CD14-positive monocyte (primary cell): ENCODE measurements at regions not wholly inside any gene's neighbourhood (a gene's known extent, or its start where the extent isn't known, plus 50 kb on each side); places are given as distances from the start of the nearest gene placed in this dataset.

Experiments used
- DNase-seq, 3 donors: peaks; one replicate each; pipeline ENCODE4 v3.0.0-alpha.2; 2011 to 2022
- H2AFZ ChIP-seq: 2 replicates; pipeline ENCODE4 v1.6.0; 2012; ENCODE audit warnings: mild to moderate bottlenecking, low read depth, low read length, inconsistent platforms; ENCODE audit not compliant: insufficient read depth, poor library complexity, severe bottlenecking
- H3K27ac ChIP-seq, 2 donors: 1 replicate in 1 of 2; 2 replicates in 1 of 2; pipeline ENCODE4 v1.5.1; 2012 to 2013; ENCODE audit warnings: low read length in 2 of 2, control low read depth in 1 of 2, inconsistent platforms in 1 of 2, low read depth in 1 of 2, mild to moderate bottlenecking in 1 of 2
- H3K27me3 ChIP-seq, 2 donors: one replicate each; pipeline versions ENCODE4 v1.6.0 to v1.6.1; 2011 to 2013; ENCODE audit warnings: low read length in 2 of 2; ENCODE audit not compliant: control insufficient read depth in 2 of 2, insufficient read depth in 2 of 2
- H3K36me3 ChIP-seq, 2 donors: replicated peaks in 1 of 2; 1 replicate in 1 of 2; 2 replicates in 1 of 2; pipeline versions ENCODE4 v1.5.1 to v1.6.1; 2012 to 2013; ENCODE audit warnings: low read length in 2 of 2, control low read depth in 1 of 2, inconsistent platforms in 1 of 2, mild to moderate bottlenecking in 1 of 2; ENCODE audit not compliant: insufficient read depth in 2 of 2, control insufficient read depth in 1 of 2
- H3K4me1 ChIP-seq, 2 donors: 1 replicate in 1 of 2; 2 replicates in 1 of 2; pipeline versions ENCODE4 v1.5.1 to v1.6.1; 2012 to 2013; ENCODE audit warnings: low read length in 2 of 2, control low read depth in 1 of 2, inconsistent platforms in 1 of 2, mild to moderate bottlenecking in 1 of 2, moderate library complexity in 1 of 2; ENCODE audit not compliant: insufficient read depth in 2 of 2, control insufficient read depth in 1 of 2
- H3K4me2 ChIP-seq: replicated peaks from 2 replicates; pipeline ENCODE3; 2012; ENCODE audit warnings: low read length, moderate library complexity, mild to moderate bottlenecking; ENCODE audit not compliant: poor library complexity, severe bottlenecking; ENCODE audit errors: extremely low read depth
- H3K4me3 ChIP-seq, 3 experiments: fragments of 200-600 bp in 1 of 3; sonication (generic) in 1 of 3; replicated peaks in 1 of 3; 1 replicate in 2 of 3; 2 replicates in 1 of 3; pipeline ENCODE4 v1.5.1; 2011 to 2013; ENCODE audit warnings: low read length in 3 of 3, mild to moderate bottlenecking in 3 of 3, control low read depth in 2 of 3, low read depth in 2 of 3, inconsistent platforms in 1 of 3, moderate library complexity in 1 of 3
- H3K79me2 ChIP-seq: 2 replicates; pipeline ENCODE4 v1.6.0; 2012; ENCODE audit warnings: mild to moderate bottlenecking, control low read depth, inconsistent platforms, low read length, moderate library complexity; ENCODE audit not compliant: insufficient read depth
- H3K9ac ChIP-seq: 2 replicates; pipeline ENCODE4 v1.6.0; 2017; ENCODE audit warnings: low read length, mild to moderate bottlenecking; ENCODE audit not compliant: insufficient read depth, poor library complexity, severe bottlenecking
- H3K9me3 ChIP-seq, 2 donors: replicated peaks in 1 of 2; 1 replicate in 1 of 2; 2 replicates in 1 of 2; pipeline versions ENCODE4 v1.5.1 to v1.6.1; 2012 to 2013; ENCODE audit warnings: low read length in 2 of 2, control low read depth in 1 of 2; ENCODE audit not compliant: control insufficient read depth in 1 of 2, insufficient read depth in 1 of 2
- H4K20me1 ChIP-seq: 2 replicates; pipeline ENCODE4 v1.6.0; 2012; ENCODE audit warnings: mild to moderate bottlenecking, low read length, control low read depth, moderate library complexity; ENCODE audit not compliant: insufficient read depth
- H3K27ac Mint-ChIP-seq, 7 donors: one replicate each; pipeline ENCODE4 v1.8.0; 2020; ENCODE audit warnings: mild to moderate bottlenecking in 7 of 7, mixed read lengths in 7 of 7, moderate library complexity in 6 of 7, inconsistent platforms in 2 of 7
- H3K27me3 Mint-ChIP-seq, 3 donors: one replicate each; pipeline ENCODE4 v1.8.0; 2021 to 2022; ENCODE audit warnings: low read depth in 3 of 3, mild to moderate bottlenecking in 3 of 3, mixed read lengths in 3 of 3, moderate library complexity in 3 of 3, inconsistent platforms in 1 of 3
- H3K36me3 Mint-ChIP-seq, 2 donors: one replicate each; pipeline ENCODE4 v1.8.0; 2020; ENCODE audit warnings: mixed read lengths in 2 of 2, inconsistent platforms in 1 of 2, mild to moderate bottlenecking in 1 of 2
- H3K4me1 Mint-ChIP-seq: one replicate; pipeline ENCODE4 v1.8.0; 2020; ENCODE audit warnings: mild to moderate bottlenecking, mixed read lengths
- H3K4me3 Mint-ChIP-seq, 2 donors: one replicate each; pipeline ENCODE4 v1.8.0; 2020; ENCODE audit warnings: mild to moderate bottlenecking in 2 of 2, mixed read lengths in 2 of 2, moderate library complexity in 1 of 2
- H3K9me3 Mint-ChIP-seq, 7 donors: one replicate each; pipeline ENCODE4 v1.8.0; 2020 to 2022; ENCODE audit warnings: mixed read lengths in 7 of 7, mild to moderate bottlenecking in 6 of 7, moderate library complexity in 6 of 7, inconsistent platforms in 2 of 7
- CTCF ChIP-seq: fragments of 200-600 bp; IDR thresholded peaks from one replicate; pipeline ENCODE4 v1.8.0; 2022; ENCODE audit warnings: antibody characterized with exemption, mild to moderate bottlenecking
- WGBS: methylation state at CpG from one replicate; pipeline ENCODE4 v1.1.5; 2013; ENCODE audit warnings: missing lambda C conversion rate; ENCODE audit not compliant: insufficient coverage; 5-methylcytosine and 5-hydroxymethylcytosine counted together
- intact Hi-C, 2 donors: fragments of 100-400 bp; cut with micrococcal nuclease; formaldehyde crosslinking; loops; one replicate each; pipeline versions ENCODE4 v1.15.0 to v1.15.1; 2023

GRCh38 chr2:16085073-16085472 is 144.7 kb downstream of the MYCN start:
- peaks cover 0 to 2% (median 0%) of the 10 kb centered on the region in 7 donors for H3K9me3 Mint-ChIP-seq
- no peak overlapping the region for H3K9ac ChIP-seq
- H3K27me3 Mint-ChIP-seq = peaks cover 2 to 4% (median 3%) of the 10 kb centered on the region in 3 donors
- H3K27ac ChIP-seq = no peak overlapping the region
- H3K4me3 Mint-ChIP-seq = no peak overlapping the region
- no peaks in the 10 kb centered on the region for H3K36me3 ChIP-seq
- no peaks in the 10 kb centered on the region for H3K27me3 ChIP-seq
- no peaks in the 10 kb centered on the region for H3K4me1 ChIP-seq
- no peak overlapping the region for H3K4me3 ChIP-seq
- 100% methylated on average over 2 of the region's 5 CpGs for WGBS
- no peak for TF ChIP-seq CTCF
- H3K4me2 ChIP-seq = no peak overlapping the region
- intact Hi-C loops = no loop called here
- H3K79me2 ChIP-seq = no peaks in the 10 kb centered on the region
- no peaks in the 10 kb centered on the region for H3K9me3 ChIP-seq
- H3K36me3 Mint-ChIP-seq = no peaks in the 10 kb centered on the region
- H4K20me1 ChIP-seq = no peaks in the 10 kb centered on the region
- H2AFZ ChIP-seq = no peak overlapping the region
- H3K27ac Mint-ChIP-seq = no peak overlapping the region
- DNase-seq = no peak
- no peaks in the 10 kb centered on the region for H3K4me1 Mint-ChIP-seq

- Histone ChIP-seq H4K20me1 (no peaks in the 10 kb centered on the region), H3K9ac (no peak overlapping the region), H3K36me3 (no peaks in the 10 kb centered on the region), H3K27me3 (no peaks in the 10 kb centered on the region), H3K4me1 (no peaks in the 10 kb centered on the region), H3K4me2 (no peak overlapping the region), H3K4me3 (no peak overlapping the region), H3K9me3 (no peaks in the 10 kb centered on the region), H3K79me2 (no peaks in the 10 kb centered on the region), H3K27ac (no peak overlapping the region), H2AFZ (no peak overlapping the region)
- Mint-ChIP-seq H3K27me3 (peaks cover 2 to 4% (median 3%) of the 10 kb centered on the region in 3 donors), H3K9me3 (peaks cover 0 to 2% (median 0%) of the 10 kb centered on the region in 7 donors), H3K4me1 (no peaks in the 10 kb centered on the region), H3K27ac (no peak overlapping the region), H3K4me3 (no peak overlapping the region), H3K36me3 (no peaks in the 10 kb centered on the region)
- no peak for TF ChIP-seq CTCF
- intact Hi-C loops = no loop called here
- WGBS = 93% methylated on average over 7 of the region's 8 CpGs
- no peak for DNase-seq
Measured at GRCh38 chr2:16084274-16084673, 143.9 kb downstream of the MYCN start.
